AG09309 (cell line): ENCODE measurements at regions not wholly inside any gene's neighbourhood (a gene's known extent, or its start where the extent isn't known, plus 50 kb on each side); places are given as distances from the start of the nearest gene placed in this dataset.

Experiments used
- DNase-seq: peaks from one replicate; pipeline ENCODE4 v3.0.0-alpha.2; 2010; ENCODE audit warnings: low read depth
- H3K4me3 ChIP-seq: 2 replicates; pipeline ENCODE4 v1.5.1; 2011; ENCODE audit warnings: mild to moderate bottlenecking, low read depth, low read length, moderate library complexity; ENCODE audit not compliant: control insufficient read depth
- TF ChIP-seq, protein P1 (sequence below): IDR thresholded peaks from 2 replicates; pipeline ENCODE4 v1.5.1; 2011; ENCODE audit warnings: mild to moderate bottlenecking, low read depth, low read length, inconsistent platforms; ENCODE audit not compliant: insufficient read depth, control insufficient read depth; ENCODE audit errors: missing control alignments

DNA sequence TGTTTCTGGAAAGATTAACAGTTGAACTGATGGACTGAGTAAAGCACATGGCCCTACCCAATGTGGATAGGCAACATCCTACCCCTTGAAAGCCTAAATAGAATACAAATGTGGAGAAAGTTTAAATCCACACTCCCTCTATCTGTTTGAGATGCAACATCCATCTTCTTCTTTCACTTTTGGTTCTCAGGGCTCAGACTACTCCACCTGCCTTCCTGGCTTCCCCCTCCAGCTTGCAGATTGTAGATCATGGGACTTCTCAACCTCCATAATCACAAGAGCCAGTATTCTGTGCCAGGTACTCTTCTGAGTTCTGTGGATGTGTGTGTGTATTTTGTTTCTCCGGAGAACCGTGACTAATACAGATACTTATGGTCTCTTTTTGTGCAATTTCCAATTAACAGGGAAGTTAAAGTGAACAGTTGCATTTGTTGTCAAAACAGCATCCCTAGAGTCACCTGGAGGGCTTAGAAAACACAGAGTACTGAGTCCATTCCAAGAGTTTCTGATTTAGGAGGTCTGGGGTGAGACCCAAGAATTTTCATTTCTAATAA is 590.3 kb upstream of the MIR17HG start:
- TF ChIP-seq, protein P1, sequence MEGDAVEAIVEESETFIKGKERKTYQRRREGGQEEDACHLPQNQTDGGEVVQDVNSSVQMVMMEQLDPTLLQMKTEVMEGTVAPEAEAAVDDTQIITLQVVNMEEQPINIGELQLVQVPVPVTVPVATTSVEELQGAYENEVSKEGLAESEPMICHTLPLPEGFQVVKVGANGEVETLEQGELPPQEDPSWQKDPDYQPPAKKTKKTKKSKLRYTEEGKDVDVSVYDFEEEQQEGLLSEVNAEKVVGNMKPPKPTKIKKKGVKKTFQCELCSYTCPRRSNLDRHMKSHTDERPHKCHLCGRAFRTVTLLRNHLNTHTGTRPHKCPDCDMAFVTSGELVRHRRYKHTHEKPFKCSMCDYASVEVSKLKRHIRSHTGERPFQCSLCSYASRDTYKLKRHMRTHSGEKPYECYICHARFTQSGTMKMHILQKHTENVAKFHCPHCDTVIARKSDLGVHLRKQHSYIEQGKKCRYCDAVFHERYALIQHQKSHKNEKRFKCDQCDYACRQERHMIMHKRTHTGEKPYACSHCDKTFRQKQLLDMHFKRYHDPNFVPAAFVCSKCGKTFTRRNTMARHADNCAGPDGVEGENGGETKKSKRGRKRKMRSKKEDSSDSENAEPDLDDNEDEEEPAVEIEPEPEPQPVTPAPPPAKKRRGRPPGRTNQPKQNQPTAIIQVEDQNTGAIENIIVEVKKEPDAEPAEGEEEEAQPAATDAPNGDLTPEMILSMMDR, result no peak
- no peak overlapping the region for H3K4me3 ChIP-seq
- DNase-seq, result no peak

DNA sequence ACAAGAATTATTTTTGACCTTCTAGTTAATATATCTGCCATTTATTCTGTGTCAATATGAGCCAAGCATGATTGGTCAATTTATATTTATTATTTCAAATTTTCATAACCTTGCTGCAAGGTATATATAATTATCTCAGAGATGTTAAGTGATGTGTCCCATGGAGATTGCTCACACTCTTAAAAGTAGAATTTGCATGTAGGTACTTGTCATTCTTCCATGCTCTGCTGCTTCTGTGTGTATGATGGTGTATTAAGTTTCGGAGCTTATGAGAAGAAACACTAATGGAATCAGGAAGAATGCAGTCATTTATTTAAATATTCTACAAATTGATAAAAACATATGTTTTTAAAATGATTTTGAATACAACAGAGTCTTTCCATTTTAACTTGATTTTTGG is 586.8 kb upstream of the MIR17HG start:
- DNase-seq, result no peak
- H3K4me3 ChIP-seq, result no peak overlapping the region
- TF ChIP-seq, protein P1, result no peak

DNA sequence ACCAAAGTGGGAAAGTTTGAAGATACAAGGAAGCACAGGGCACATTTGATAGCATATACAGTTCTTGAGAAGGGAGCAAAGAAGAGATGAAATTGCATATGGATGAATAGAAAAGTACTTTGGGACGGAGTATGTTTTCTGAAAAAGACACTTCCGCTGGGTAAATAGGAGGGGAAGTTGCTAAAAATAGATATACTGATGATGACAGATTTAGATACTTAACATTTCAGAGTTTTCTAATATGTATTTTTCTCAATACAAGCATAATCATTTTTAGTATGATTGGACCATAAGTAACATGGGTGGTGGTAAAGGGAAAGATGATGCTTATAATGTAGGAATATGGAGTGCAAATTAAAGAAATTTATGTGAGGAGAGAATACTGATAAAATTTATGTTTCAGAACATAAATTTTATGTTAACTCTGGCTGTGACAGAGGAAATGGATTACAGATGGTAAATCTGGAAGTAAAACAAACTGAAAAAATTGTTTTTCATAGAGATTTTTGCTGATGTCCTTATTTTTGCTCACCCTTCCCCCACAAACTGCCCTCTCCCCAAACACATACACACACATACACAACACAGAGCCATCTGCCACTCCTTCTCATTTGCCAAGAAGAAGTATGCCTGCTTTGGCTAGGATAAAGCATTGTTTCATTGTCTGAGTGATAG is 583.9 kb upstream of the MIR17HG start:
- H3K4me3 ChIP-seq, result no peak overlapping the region
- no peak for DNase-seq
- TF ChIP-seq, protein P1, result no peak

DNA sequence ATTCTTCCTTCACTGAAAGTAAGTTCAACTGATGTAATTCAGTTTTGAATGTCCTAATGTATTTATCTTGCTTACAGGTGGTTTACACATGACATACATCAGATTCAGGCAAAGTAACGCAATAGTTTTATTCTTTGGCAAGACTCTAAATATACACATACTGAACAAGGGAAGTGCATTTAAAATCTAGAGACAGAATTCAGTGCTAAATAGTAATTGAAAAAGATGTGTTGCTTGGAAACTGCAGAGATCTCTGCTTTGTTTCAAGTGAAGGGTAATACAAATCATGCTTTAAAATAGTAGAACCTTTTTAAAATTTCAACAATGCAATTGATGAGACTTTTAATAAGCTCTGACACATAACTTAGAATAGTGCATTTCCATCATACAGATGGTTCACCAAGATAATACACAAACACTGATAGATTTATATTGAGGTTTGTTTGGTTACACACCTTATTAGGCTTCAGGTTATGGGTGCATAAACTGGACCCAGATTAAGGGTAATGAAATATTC is 581.0 kb upstream of the MIR17HG start:
- H3K4me3 ChIP-seq, result no peak overlapping the region
- TF ChIP-seq, protein P1, result no peak
- DNase-seq, result no peak

DNA sequence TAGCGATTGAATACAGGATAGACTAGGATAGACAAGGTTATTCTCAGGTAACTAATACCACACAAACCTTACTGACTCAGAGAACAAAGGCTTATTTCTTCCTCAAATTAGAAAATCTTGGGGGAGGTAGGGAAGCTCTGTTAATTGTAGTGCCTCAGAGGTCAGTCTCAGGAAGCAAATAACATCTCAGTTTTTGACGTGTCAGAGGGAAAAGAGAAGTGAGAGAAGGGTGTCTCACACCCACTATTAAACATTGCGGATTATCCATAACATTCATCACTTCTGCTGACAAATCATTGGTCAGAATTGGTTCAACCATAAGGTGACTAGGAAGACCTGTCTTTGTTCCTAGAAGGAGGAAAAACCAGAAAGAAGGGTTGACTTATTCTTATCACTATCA is 579.4 kb upstream of the MIR17HG start:
- TF ChIP-seq, protein P1, result no peak
- DNase-seq, result no peak
- H3K4me3 ChIP-seq, result no peak overlapping the region

DNA sequence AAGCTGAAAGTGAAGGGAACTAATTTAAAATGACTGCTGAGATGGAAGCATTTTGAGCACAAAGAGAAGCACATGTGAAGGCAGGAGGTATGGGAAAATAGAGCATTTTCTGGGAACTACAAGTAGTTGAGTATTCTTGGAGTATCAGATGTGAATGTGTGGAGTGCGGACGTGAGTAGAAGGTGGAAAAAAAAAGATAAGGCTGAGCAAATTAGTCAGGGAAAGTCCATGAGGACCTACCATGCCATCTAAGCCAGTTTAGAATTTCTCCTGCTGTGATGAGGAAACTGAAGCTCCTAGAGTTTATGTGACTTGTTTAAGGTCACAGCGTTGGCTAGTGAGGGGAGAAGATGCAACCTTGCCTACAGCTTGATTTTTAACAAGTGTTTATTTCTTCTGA is 578.1 kb upstream of the MIR17HG start:
- no peak overlapping the region for H3K4me3 ChIP-seq
- no peak for DNase-seq
- TF ChIP-seq, protein P1, result no peak
